Esophagus (tissue), 2 donors: ENCODE measurements at regions not wholly inside any gene's neighbourhood (a gene's known extent, or its start where the extent isn't known, plus 50 kb on each side); places are given as distances from the start of the nearest gene placed in this dataset.
A peak's percentile ranks its signal among the peaks of the same experiment; 100 is the strongest.

ENCODE experiments used
- H3K27ac ChIP-seq, 2 donors: one replicate each; pipeline ENCODE4 v1.5.1; 2013; ENCODE audit warnings: low read depth in 2 of 2, mild to moderate bottlenecking in 2 of 2, inconsistent platforms in 1 of 2, low read length in 1 of 2, moderate library complexity in 1 of 2
- H3K27me3 ChIP-seq, 2 donors: one replicate each; pipeline ENCODE4 v1.6.1; 2013; ENCODE audit warnings: low read length in 2 of 2, control low read depth in 1 of 2, mild to moderate bottlenecking in 1 of 2; ENCODE audit not compliant: insufficient read depth in 2 of 2, control insufficient read depth in 1 of 2
- H3K36me3 ChIP-seq, 2 donors: one replicate each; pipeline ENCODE4 v1.6.1; 2013; ENCODE audit warnings: low read length in 1 of 2; ENCODE audit not compliant: control insufficient read depth in 2 of 2, insufficient read depth in 2 of 2
- H3K4me1 ChIP-seq, 2 donors: one replicate each; pipeline ENCODE4 v1.6.1; 2013; ENCODE audit warnings: low read length in 1 of 2; ENCODE audit not compliant: control insufficient read depth in 2 of 2, insufficient read depth in 2 of 2
- H3K4me3 ChIP-seq, 2 donors: one replicate each; pipeline ENCODE4 v1.5.1; 2013; ENCODE audit warnings: low read length in 2 of 2, mild to moderate bottlenecking in 2 of 2, low read depth in 1 of 2, moderate library complexity in 1 of 2
- H3K9me3 ChIP-seq, 2 donors: one replicate each; pipeline ENCODE4 v1.6.1; 2013; ENCODE audit warnings: mild to moderate bottlenecking in 2 of 2, low read depth in 1 of 2, low read length in 1 of 2, moderate library complexity in 1 of 2; ENCODE audit not compliant: control insufficient read depth in 2 of 2, insufficient read depth in 1 of 2
- WGBS, 2 donors: extraction: QIAGEN DNeasy Blood & Tissue Kit; methylation state at CpG; one replicate each; pipeline ENCODE4 v1.1.7; 2013; 5-methylcytosine and 5-hydroxymethylcytosine counted together
- donor health status: healthy with polysubstance abuse.
- donor health status: Bipolar disorder and iron deficiency.

GRCh38 chr2:62381656-62382055 is 124.3 kb downstream of the TMEM17 start:
- no peaks in the 10 kb centered on the region for H3K4me1 ChIP-seq
- H3K27me3 ChIP-seq: no peaks in the 10 kb centered on the region
- 74 to 76% methylated on average over 1 of the region's 1 CpG for WGBS, 2 donors
- H3K9me3 ChIP-seq: peaks cover 0 to 3% of the 10 kb centered on the region in 2 donors
- H3K36me3 ChIP-seq: no peaks in the 10 kb centered on the region
- H3K4me3 ChIP-seq: no peak overlapping the region
- no peak overlapping the region for H3K27ac ChIP-seq

GRCh38 chr2:62379566-62379965 is 126.4 kb downstream of the TMEM17 start:
- Histone ChIP-seq H3K9me3 (no peaks in the 10 kb centered on the region), H3K36me3 (no peaks in the 10 kb centered on the region), H3K4me3 (no peak overlapping the region), H3K27ac (no peak overlapping the region), H3K4me1 (no peaks in the 10 kb centered on the region), H3K27me3 (no peaks in the 10 kb centered on the region)
- WGBS, 2 donors: 66 to 68% methylated on average over 2 of the region's 2 CpGs

GRCh38 chr2:62375113-62375420 is 130.9 kb downstream of the TMEM17 start:
- Histone ChIP-seq H3K27ac (no peak overlapping the region), H3K9me3 (peaks cover 0 to 4% of the 10 kb centered on the region in 2 donors), H3K36me3 (no peaks in the 10 kb centered on the region), H3K27me3 (no peaks in the 10 kb centered on the region), H3K4me1 (no peaks in the 10 kb centered on the region), H3K4me3 (no peak overlapping the region)
- 94 to 95% methylated on average over 1 of the region's 1 CpG for WGBS, 2 donors

GRCh38 chr2:62374301-62375112 is 131.5 kb downstream of the TMEM17 start:
- peaks cover 0 to 4% of the 10 kb centered on the region in 2 donors for H3K9me3 ChIP-seq
- H3K27ac ChIP-seq: no peak overlapping the region
- no peak overlapping the region for H3K4me3 ChIP-seq
- no peaks in the 10 kb centered on the region for H3K4me1 ChIP-seq
- H3K27me3 ChIP-seq: no peaks in the 10 kb centered on the region
- no peaks in the 10 kb centered on the region for H3K36me3 ChIP-seq

- Histone ChIP-seq H3K36me3 (no peaks in the 10 kb centered on the region), H3K27ac (no peak overlapping the region), H3K4me3 (no peak overlapping the region), H3K4me1 (no peaks in the 10 kb centered on the region), H3K27me3 (no peaks in the 10 kb centered on the region), H3K9me3 (peaks cover 0 to 4% of the 10 kb centered on the region in 2 donors)
- 98% methylated on average over 7 of the region's 7 CpGs for WGBS, 2 donors
Observed at GRCh38 chr2:62372824-62373223, 133.2 kb downstream of the TMEM17 start.

- H3K4me3 ChIP-seq: no peak overlapping the region
- no peak overlapping the region for H3K27ac ChIP-seq
- H3K9me3 ChIP-seq: peaks cover 0 to 4% of the 10 kb centered on the region in 2 donors
- no peaks in the 10 kb centered on the region for H3K4me1 ChIP-seq
- no peaks in the 10 kb centered on the region for H3K27me3 ChIP-seq
- WGBS, 2 donors: 69 to 70% methylated on average over 3 of the region's 3 CpGs
- no peaks in the 10 kb centered on the region for H3K36me3 ChIP-seq
Observed at GRCh38 chr2:62370321-62371250, 135.4 kb downstream of the TMEM17 start.

- no peaks in the 10 kb centered on the region for H3K4me1 ChIP-seq
- WGBS, 2 donors: 68 to 90% methylated on average over 4 of the region's 4 CpGs
Observed at GRCh38 chr2:62369541-62370202, 136.3 kb downstream of the TMEM17 start.

GRCh38 chr2:62364791-62365528 is 141.0 kb downstream of the TMEM17 start:
- Histone ChIP-seq H3K36me3 (no peaks in the 10 kb centered on the region), H3K4me3 (no peak overlapping the region), H3K9me3 (peaks cover 0 to 3% of the 10 kb centered on the region in 2 donors), H3K4me1 (peaks cover 2% of the 10 kb centered on the region in 2 donors), H3K27me3 (no peaks in the 10 kb centered on the region), H3K27ac (no peak overlapping the region)
- 77 to 83% methylated on average over 11 of the region's 11 CpGs for WGBS, 2 donors

More at GRCh38 chr2:62369541-62370202, 136.3 kb downstream of the TMEM17 start:
- Histone ChIP-seq H3K9me3 (peaks cover 0 to 4% of the 10 kb centered on the region in 2 donors), H3K27me3 (no peaks in the 10 kb centered on the region), H3K27ac (no peak overlapping the region), H3K36me3 (no peaks in the 10 kb centered on the region), H3K4me3 (no peak overlapping the region)

GRCh38 chr2:62363166-62363565 is 142.8 kb downstream of the TMEM17 start:
- Histone ChIP-seq H3K27ac (peak overlapping the region in 1 of 2 donors; percentile 33), H3K4me1 (peaks cover 2% of the 10 kb centered on the region in 2 donors), H3K9me3 (peaks cover 0 to 3% of the 10 kb centered on the region in 2 donors), H3K4me3 (no peak overlapping the region), H3K27me3 (no peaks in the 10 kb centered on the region), H3K36me3 (no peaks in the 10 kb centered on the region)
- 83 to 98% methylated on average over 5 of the region's 5 CpGs for WGBS, 2 donors
